D721Med (cell line): ENCODE measurements at regions not wholly inside any gene's neighbourhood (a gene's known extent, or its start where the extent isn't known, plus 50 kb on each side); places are given as distances from the start of the nearest gene placed in this dataset.

Source experiments
- DNase-seq: peaks from one replicate; pipeline ENCODE4 v3.0.0; 2011; ENCODE audit warnings: low spot score; ENCODE audit not compliant: insufficient read length
- FAIRE-seq: peaks from 2 replicates; lab custom pipeline; 2011; peaks lifted over from hg19 to GRCh38; lab: Jason Lieb, UNC
- CTCF ChIP-seq: IDR thresholded peaks from 2 replicates; pipeline ENCODE4 v1.5.1; 2012; ENCODE audit warnings: mild to moderate bottlenecking, control low read depth; ENCODE audit not compliant: insufficient read depth; ENCODE audit errors: missing control alignments

GRCh38 chr5:89478851-89479250 lies 595.9 kb upstream of the MEF2C start:
- no peak for TF ChIP-seq CTCF
- no peak for FAIRE-seq
- no peak for DNase-seq

DNA sequence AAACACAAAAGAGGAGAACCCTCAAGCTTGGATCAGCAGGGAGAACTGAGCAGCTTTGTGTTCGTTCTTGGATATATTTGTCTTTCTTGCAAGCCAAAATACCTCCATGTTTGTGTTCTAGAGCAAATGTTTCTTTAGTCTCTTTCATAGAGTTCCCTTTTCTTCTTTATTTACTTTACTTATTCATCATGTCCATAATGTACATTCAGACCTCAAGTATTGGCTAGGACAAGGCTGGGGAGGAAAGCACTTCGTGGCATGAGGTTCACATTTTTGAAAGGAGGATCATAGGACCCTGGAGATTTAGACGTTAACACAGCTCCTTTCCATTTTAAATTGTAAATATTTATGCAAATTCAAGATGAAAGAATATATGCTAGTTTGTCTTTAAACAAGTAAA lies 590.2 kb upstream of the MEF2C start:
- no peak for TF ChIP-seq CTCF
- DNase-seq, result no peak
- no peak for FAIRE-seq

- DNase-seq (no peak), FAIRE-seq (no peak)
- no peak for TF ChIP-seq CTCF
Measured at GRCh38 chr5:89471541-89471940, 588.6 kb upstream of the MEF2C start.

- DNase-seq (no peak), FAIRE-seq (no peak)
- TF ChIP-seq CTCF, result no peak
Measured at GRCh38 chr5:89471115-89471514, 588.1 kb upstream of the MEF2C start.

DNA sequence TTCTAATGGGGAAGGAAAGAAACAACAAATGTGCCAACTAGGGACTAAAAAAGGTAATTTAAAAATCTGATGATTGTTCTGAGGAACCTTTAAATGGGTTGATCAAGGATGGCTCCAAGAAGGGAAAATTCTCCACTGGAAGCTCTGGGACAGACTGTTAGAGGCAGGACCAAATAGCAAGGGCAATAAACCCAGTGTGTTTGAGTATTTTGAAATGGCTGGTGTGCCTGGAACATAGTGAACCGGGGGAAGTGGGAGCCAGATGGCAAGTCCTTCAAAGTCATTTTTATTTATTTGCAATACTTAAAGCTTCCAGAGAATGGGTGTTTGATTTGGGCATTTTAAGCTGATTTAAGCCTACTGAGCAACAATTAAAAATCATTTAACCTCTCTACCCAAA lies 587.7 kb upstream of the MEF2C start:
- TF ChIP-seq CTCF, result no peak
- DNase-seq (no peak), FAIRE-seq (no peak)

- TF ChIP-seq CTCF, result no peak
- no peak for DNase-seq
- FAIRE-seq, result no peak
Measured at GRCh38 chr5:89458332-89458656, 575.3 kb upstream of the MEF2C start.

DNA sequence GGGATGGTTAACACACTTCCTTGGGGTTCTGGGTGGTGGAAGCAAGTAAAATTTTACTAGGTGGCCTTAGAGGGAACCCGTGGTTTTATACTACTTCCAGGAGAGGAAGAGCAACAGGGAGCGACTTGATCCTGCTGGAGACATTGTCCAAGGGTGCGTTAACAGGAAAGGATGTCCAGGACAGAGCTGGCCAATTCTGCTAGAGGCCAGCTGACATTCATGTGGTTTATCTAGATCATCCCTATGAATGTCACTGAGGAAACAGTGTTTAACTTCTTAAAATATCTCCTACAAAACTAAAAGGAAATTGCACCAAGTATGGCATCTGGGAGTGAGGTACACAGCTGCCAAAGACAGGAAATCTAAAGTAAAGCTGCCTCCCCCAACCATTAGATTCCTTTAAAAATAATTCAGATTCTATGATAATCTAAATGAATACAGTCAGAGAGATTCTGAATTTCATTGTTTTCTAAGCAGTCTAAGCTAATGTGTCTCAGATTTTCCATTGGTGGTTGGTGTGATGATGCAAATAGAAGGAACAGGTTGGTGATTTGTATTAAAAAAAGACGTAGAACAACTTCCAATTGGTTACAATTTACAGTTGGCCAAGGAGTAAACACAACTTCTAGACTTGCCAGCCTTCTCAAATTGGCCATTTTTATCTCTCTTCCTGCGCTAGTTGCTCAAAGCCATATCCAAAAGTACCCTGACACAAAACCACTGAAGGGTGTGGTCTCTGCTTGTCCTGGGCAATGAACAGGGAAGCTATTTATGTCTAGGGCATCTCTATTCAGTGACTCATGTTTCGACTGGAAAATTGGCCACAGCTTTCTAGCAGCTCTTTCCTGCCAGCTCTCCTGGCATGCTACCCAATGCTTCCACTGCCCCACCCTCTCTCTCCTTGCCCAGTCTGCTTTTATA lies 574.7 kb upstream of the MEF2C start:
- no peak for FAIRE-seq
- no peak for DNase-seq
- TF ChIP-seq CTCF, result no peak
